ENCODE measurements at regions not wholly inside any gene's neighbourhood (a gene's known extent, or its start where the extent isn't known, plus 50 kb on each side); places are given as distances from the start of the nearest gene placed in this dataset.

DNA sequence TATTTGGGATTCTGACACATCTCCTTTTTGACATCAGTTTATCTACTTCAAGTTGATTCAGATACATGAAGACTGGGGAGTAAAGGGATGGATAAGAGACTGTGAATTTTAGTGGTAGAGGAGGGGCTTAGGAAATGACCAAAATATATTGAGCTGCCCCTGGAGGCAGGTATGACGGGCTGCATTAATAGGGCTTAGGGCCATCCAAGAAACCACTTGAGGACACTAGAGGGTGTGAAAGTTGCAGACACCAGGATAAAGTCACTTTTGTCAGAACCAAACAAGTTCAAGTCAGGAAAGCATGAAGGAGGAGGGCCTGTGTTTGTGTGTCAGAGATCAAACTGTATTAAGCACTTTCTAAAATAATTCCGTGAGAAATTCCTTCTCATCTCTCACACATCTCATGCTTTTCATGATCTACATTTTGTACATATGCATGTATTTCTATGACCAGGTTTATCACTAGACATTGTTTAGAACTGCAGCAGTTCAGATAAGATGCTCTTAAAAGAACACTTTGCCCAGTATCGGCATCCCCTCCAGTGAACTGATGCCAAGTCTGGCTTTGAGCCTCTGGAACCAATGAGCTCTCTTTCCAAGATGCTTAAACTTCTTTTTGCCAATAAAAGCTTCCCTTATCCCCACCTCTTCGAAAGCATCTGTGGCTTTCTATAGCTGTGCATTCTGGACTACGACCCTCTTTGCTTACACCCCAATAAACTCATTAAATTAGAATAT, 136.9 kb downstream of the SLC38A1 start:
- in situ Hi-C loops (cut with MboI; ENCODE audit: low pct_unique_long_range_greater_than_20kb, low sequenced_read_pairs): no loop called here
- no peak for DNase-seq

DNA sequence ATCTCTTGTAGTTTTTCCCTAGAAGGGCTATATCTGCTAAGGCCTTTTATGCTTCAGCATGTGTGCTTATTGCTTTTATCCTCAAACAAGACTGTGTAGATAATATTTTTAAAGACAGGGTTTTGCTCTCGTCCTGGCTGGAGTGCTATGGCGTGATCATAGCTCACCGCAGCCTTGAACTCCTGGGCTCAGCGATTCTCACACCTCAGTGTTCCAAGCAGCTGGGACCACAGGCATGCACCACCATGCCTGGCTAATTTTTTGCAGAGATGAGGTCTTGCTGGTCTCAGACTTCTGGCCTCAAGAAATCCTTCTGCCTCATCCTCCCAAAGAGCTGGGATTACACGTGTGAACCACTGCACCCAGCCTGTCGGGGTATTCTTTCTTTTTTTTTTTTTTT, 137.3 kb upstream of the SCAF11 start:
- no peak for DNase-seq
- in situ Hi-C loops (cut with MboI; ENCODE audit: low pct_unique_long_range_greater_than_20kb, low sequenced_read_pairs): no loop called here

DNA sequence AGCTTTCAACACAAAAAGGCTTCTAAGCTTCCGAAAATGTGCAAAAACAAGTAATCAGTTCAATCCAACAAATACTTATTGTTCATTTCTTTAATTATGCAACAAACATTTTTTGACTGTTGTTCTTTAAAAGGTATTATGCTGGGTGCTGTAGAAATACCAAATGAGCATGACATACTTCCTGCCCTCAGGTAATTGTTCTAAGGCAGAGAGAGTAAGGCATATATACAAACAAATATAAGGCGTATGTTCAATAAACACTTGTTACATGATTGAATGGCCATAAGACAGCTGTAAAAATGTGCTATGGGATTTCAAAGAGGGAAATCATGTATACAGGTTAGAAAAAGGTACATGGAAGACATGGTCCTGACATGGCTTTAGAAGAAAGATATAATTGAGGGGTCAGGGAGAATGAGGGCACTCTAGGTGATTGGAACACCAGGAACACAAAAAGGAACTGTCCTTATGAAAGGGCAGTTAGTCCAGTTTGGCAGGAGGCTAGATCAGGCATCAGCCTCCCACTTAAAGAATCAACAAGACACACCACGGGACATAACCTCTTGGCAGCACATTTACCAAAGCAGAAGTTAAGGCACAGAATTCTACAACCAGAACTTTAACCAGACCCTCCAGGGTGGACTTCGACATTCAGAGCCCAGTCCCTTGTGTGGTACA, 135.8 kb upstream of the SCAF11 start:
- in situ Hi-C loops (cut with MboI; ENCODE audit: low pct_unique_long_range_greater_than_20kb, low sequenced_read_pairs): no loop called here
- DNase-seq: no peak

DNA sequence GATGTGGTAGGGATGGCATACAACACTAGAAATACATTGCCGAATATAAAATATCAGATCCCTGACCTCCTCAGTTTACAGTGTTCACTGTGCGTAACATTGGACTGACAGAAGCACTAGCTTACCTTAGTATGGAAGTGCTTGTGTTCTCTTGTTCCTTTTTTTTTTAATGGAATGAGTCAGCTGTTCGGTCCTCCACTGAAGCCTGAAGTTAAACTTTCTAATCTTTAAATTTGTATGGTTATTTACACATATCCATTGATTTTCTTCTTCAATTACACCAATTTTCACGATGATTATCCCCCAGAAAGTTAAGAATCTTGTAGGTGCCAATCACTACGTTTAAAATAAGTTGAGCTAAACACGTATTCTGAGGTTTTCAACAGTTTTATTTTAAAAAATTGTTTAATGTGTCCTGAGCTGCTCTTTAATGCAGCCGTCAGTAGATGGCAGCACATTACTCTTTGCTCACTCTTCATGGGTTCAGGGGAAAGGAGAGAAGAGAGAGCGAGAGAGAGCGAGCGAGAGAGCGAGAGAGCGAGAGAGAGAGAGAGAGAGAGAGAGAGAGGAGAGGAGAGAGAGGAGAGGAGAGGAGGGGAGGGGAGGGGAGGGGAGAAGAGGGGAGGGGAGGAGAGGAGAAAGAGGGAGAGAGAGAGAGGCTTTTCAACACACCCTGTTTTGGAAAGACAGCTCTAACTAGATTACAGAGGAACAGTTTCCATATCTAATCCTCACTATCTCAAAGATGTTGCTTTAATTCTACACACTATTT, 134.7 kb upstream of the SCAF11 start:
- peak; percentile 81 for DNase-seq
- in situ Hi-C loops (cut with MboI; ENCODE audit: low pct_unique_long_range_greater_than_20kb, low sequenced_read_pairs): no loop called here

DNA sequence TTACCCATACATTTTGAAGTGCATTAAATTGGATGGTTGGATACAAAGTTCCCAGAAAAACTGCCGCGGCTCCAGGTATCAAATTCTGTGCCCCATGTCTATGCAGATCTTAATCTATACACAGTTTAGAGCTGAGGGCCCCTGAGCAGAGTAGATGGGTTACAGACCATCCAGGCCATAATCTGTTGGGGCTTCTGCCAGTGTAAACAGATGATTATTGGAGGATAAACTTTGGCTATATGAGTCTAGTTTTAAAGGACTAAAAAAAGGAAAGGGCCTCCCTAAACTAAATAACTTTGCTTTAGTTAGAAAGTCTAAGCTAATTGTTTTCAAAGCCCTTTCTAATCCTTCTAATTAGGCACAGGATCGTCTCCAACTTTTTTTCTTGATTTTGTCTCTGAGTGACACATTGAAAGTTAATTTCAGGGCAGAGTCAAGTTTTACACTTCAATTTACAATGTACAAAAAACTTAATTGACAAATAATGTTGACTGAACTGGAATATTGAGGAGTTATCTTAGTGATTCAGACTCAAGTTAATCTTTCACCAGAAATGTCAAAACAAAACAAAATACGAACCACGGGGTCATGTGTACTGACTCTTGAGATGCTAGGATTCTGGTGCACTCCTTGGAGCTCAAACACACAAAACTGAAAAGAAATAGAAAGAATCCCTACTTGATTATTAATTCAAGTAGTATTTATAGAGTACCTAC, 133.9 kb upstream of the SCAF11 start:
- in situ Hi-C loops (cut with MboI; ENCODE audit: low pct_unique_long_range_greater_than_20kb, low sequenced_read_pairs): no loop called here
- no peak for DNase-seq

DNA sequence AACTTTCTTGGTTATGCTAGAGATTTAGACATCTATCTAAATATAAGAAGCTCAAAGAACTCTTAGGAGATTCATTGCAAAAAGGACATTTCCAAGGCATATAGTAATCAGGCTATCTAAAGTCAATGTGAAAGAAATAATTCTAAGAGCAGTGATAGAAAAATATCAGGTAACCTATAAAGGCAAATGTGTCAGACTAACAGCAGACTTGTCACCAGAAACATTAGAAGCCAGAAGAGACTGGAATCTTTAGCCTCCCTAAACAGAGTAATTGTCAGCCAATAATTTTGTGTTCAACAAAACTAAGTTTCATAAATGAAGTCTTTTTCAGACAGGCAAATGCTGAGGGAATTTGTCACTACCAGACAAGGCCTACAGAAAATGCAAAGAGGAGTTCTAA, 122.0 kb upstream of the SCAF11 start:
- in situ Hi-C loops (cut with MboI; ENCODE audit: low pct_unique_long_range_greater_than_20kb, low sequenced_read_pairs): no loop called here

DNA sequence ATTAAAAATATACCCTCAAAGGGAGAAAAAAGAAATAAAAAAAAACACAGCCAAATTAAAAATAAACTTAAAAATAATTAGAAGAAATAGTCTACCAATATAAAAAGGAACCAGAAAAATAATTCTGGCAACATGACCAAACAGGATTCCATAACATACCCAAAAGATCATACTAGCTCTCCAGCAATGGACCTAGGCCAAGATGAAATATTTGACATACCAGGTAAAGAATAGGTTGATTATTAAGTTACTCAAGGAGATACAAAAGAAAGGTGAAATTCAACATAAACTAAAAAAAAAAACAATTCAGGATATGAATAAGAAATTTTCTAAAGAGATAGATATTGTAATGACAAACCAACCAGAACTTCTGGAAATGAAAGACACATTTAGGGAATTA, 121.3 kb upstream of the SCAF11 start:
- in situ Hi-C loops (cut with MboI; ENCODE audit: low pct_unique_long_range_greater_than_20kb, low sequenced_read_pairs): no loop called here
- DNase-seq: no peak

More for the DNA sequence above, 122.0 kb upstream of the SCAF11 start:
- no peak for DNase-seq

GRCh38 chr12:46110928-46111699, 120.7 kb upstream of the SCAF11 start:
- DNase-seq: no peak
- in situ Hi-C loops (cut with MboI; ENCODE audit: low pct_unique_long_range_greater_than_20kb, low sequenced_read_pairs): no loop called here

- DNase-seq: no peak
- in situ Hi-C loops (cut with MboI; ENCODE audit: low pct_unique_long_range_greater_than_20kb, low sequenced_read_pairs): no loop called here
Observed at GRCh38 chr12:46110223-46110611, 119.8 kb upstream of the SCAF11 start.

DNA sequence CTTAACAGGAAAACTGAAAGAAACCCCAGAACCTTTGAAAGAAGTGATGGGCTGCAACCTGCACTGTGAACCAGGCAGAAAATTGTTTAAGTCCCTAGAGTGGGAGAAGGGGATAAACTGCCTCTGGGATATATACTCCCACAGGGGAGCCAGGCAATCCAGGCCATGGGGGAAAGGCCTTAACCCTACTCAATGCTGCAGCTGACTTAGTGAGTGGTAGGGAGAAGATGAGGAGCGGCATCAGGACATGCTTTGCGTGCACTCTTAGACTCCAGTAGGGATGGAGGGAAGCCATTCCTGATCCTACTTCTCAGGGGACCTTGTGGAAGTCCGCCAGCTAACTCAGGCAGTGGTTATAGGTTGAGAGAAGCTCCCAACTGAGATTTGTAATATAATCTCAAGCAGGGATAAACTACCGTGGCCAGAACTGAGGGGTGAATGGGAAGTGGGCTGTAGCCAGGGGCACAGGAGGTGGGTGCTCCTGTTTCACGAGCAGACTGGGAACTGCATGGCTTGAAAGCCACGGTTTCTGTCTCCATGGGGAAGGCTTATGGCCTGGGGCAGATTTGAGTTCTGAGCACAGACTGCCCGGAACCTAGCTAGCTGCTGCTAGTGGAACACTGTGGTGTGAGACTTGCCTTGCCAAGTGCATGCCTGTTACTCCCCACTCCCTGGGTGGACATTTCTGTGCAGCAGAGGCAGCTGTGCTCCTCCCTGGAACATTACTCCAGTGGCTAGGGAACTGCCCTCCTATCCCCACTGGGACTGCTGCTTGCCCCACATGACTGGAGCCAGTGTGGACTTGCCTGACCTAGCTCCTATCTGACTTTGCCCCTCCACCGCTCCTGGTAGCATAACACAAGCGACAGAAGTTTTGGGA, 119.2 kb upstream of the SCAF11 start:
- in situ Hi-C loops (cut with MboI; ENCODE audit: low pct_unique_long_range_greater_than_20kb, low sequenced_read_pairs): no loop called here
- DNase-seq: no peak

DNA sequence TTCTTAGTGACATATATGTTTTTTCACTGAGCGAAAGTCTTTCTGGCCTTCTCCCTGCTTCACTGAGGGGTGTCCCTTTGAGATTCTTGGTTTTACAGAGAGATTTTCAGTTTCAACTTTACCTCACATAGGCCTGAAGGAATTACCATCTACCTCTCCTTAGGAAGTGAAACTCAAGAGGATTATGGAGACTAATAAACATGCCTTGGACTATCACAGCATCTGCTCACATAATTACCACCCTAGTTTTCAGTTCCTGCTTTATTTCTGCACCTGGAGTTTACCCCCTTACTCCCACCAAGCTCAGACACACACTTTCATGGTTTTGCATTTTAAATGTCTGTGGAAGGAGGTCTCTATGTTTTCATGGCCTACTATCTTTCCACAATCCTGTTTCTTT, 118.3 kb upstream of the SCAF11 start:
- in situ Hi-C loops (cut with MboI; ENCODE audit: low pct_unique_long_range_greater_than_20kb, low sequenced_read_pairs): no loop called here
- peak; percentile 5 for DNase-seq

DNA sequence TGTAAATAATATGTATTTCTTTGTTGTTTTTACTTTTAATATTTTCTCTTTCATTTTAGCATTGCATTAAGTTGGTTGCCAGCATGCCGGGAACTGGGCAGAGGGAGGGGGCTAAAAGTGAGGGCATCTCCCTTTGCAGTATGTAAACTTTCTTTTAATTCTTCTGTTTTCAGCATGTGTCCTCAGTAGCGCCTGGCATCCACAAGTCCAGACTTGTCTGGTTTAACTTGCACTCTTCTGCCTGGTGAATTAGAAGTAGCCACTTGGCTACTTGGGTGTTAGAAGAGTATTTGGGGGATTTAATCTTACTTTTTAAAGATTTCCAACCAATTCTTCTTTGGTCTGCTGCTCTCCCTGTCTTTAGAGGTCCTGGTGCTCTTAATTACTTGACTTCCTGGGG, 117.2 kb upstream of the SCAF11 start:
- DNase-seq: peak; percentile 14
- in situ Hi-C loops (cut with MboI; ENCODE audit: low pct_unique_long_range_greater_than_20kb, low sequenced_read_pairs): no loop called here

DNA sequence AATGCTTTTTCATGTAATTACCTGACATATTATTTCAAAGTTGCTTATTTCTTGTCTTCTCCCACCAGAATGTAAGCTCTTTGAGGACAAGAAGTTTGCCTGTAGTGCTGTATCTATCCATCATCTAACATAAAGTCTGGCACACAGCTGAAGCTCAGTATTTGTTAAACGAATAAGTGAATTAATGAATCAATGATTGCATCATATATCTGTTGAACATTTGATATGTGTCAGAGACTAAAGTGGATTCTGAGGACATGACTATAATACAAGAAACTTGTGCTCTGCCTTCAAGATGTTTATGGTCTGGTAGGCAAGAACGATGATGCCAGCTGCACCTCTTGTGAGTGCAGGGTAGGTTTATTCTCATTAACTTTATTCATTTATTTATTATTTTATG, 115.4 kb upstream of the SCAF11 start:
- in situ Hi-C loops (cut with MboI; ENCODE audit: low pct_unique_long_range_greater_than_20kb, low sequenced_read_pairs): no loop called here
- no peak for DNase-seq

DNA sequence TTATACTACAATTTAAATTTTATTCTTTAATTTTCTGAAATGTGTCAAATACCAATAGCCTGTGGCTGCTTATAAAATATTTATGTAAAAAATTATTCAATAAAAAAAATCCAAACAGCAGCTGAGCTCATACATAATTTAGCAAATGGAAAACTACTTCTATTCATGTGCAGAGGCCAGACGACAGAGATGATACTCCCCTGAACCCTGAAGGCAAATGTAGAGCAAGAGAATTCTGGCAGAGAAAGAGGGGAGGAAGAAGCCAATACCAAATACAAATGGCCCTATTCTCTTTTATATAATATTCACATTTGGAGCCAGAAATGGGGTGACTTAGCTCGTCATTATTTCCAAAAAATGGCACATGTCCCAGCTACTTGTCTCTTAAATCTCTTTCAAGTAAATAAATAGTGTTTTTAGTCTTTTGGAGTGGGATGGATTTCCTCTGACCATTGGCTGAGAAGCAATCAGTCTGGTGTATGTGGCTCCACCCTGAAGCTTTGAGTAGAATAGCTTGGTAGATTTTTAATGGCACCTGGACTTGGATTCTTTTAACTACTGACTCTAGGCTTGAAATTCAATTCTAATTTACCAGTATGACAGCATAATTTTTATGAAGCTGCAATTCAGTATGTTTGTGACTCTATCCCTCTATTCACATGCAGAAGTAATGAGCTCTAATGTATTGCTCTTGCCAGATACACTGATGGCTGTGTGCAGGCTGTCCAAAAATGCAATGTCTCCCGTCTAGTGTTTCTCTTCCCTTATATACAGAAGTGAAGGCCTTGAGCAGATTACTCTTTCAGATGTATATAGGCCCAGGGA, 113.4 kb upstream of the SCAF11 start:
- DNase-seq: no peak
- in situ Hi-C loops (cut with MboI; ENCODE audit: low pct_unique_long_range_greater_than_20kb, low sequenced_read_pairs): no loop called here

- in situ Hi-C loops (cut with MboI; ENCODE audit: low pct_unique_long_range_greater_than_20kb, low sequenced_read_pairs): no loop called here
Observed at GRCh38 chr12:46101485-46101869, 111.1 kb upstream of the SCAF11 start.

GRCh38 chr12:46100551-46101484, 110.4 kb upstream of the SCAF11 start:
- in situ Hi-C loops (cut with MboI; ENCODE audit: low pct_unique_long_range_greater_than_20kb, low sequenced_read_pairs): no loop called here
- no peak for DNase-seq

More at GRCh38 chr12:46101485-46101869, 111.1 kb upstream of the SCAF11 start:
- DNase-seq: no peak

Data from KBM-7 (cell line).